Fibroblast of lung (primary cell): ENCODE measurements at regions not wholly inside any gene's neighbourhood (a gene's known extent, or its start where the extent isn't known, plus 50 kb on each side); places are given as distances from the start of the nearest gene placed in this dataset.

Source experiments
- EZH2 ChIP-seq: IDR thresholded peaks from 2 replicates; pipeline ENCODE4 v1.5.1; 2012; ENCODE audit warnings: low read length, control low read depth, mild to moderate bottlenecking; ENCODE audit errors: missing control alignments
- TF ChIP-seq, protein P1 (sequence below), 2 donors: IDR thresholded peaks in 1 of 2; conservative IDR thresholded peaks in 1 of 2; 1 replicate in 1 of 2; 2 replicates in 1 of 2; pipeline ENCODE4 v1.5.1; 2011 to 2012; ENCODE audit warnings: low read length in 2 of 2, control low read depth in 1 of 2, inconsistent platforms in 1 of 2, low read depth in 1 of 2, mild to moderate bottlenecking in 1 of 2

- TF ChIP-seq, protein P1, sequence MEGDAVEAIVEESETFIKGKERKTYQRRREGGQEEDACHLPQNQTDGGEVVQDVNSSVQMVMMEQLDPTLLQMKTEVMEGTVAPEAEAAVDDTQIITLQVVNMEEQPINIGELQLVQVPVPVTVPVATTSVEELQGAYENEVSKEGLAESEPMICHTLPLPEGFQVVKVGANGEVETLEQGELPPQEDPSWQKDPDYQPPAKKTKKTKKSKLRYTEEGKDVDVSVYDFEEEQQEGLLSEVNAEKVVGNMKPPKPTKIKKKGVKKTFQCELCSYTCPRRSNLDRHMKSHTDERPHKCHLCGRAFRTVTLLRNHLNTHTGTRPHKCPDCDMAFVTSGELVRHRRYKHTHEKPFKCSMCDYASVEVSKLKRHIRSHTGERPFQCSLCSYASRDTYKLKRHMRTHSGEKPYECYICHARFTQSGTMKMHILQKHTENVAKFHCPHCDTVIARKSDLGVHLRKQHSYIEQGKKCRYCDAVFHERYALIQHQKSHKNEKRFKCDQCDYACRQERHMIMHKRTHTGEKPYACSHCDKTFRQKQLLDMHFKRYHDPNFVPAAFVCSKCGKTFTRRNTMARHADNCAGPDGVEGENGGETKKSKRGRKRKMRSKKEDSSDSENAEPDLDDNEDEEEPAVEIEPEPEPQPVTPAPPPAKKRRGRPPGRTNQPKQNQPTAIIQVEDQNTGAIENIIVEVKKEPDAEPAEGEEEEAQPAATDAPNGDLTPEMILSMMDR (conservative IDR thresholded peaks at IDR 0.05 in 1 of 2, IDR thresholded peaks at IDR 0.05 in 1 of 2; ENCODE audit: low read depth in 1 of 2, low read length in 2 of 2), result no peak
- TF ChIP-seq EZH2, result no peak
Measured at GRCh38 chr2:152242787-152243472, 67.4 kb upstream of the STAM2 start.
